Fibroblast of lung (primary cell): ENCODE measurements at regions not wholly inside any gene's neighbourhood (a gene's known extent, or its start where the extent isn't known, plus 50 kb on each side); places are given as distances from the start of the nearest gene placed in this dataset.

ENCODE experiments used
- DNase-seq, 2 donors: peaks; one replicate each; pipeline versions ENCODE4 v3.0.0 to v3.0.0-alpha.2; 2010; ENCODE audit warnings: low read depth in 2 of 2
- H2AFZ ChIP-seq: 2 replicates; pipeline ENCODE4 v1.5.1; 2012; ENCODE audit warnings: low read length, control low read depth, inconsistent platforms
- H3K27ac ChIP-seq: 2 replicates; pipeline ENCODE4 v1.5.1; 2011; ENCODE audit warnings: low read length, control low read depth; ENCODE audit not compliant: insufficient read depth
- H3K27me3 ChIP-seq: 2 replicates; pipeline ENCODE4 v1.5.1; 2011; ENCODE audit warnings: mild to moderate bottlenecking, low read length; ENCODE audit not compliant: control insufficient read depth, insufficient read depth
- H3K36me3 ChIP-seq: 2 replicates; pipeline ENCODE4 v1.5.1; 2011; ENCODE audit warnings: low read length; ENCODE audit not compliant: control insufficient read depth, insufficient read depth
- H3K4me1 ChIP-seq: 2 replicates; pipeline ENCODE4 v1.5.1; 2011; ENCODE audit warnings: low read length; ENCODE audit not compliant: control insufficient read depth, insufficient read depth; ENCODE audit errors: extremely low read depth
- H3K4me2 ChIP-seq: 2 replicates; pipeline ENCODE4 v1.5.1; 2011; ENCODE audit warnings: low read length, control low read depth; ENCODE audit not compliant: insufficient read depth; ENCODE audit errors: extremely low read depth
- H3K4me3 ChIP-seq, 4 experiments: fragments of 200-600 bp in 1 of 4; sonication (generic) in 1 of 4; replicated peaks in 1 of 4; 2 replicates each; pipeline ENCODE4 v1.5.1; 2011 to 2016; ENCODE audit warnings: low read length in 4 of 4, low read depth in 3 of 4, mild to moderate bottlenecking in 3 of 4, control low read depth in 2 of 4, inconsistent platforms in 1 of 4, mixed read lengths in 1 of 4; ENCODE audit not compliant: insufficient read depth in 1 of 4; ENCODE audit errors: control extremely low read depth in 1 of 4
- H3K79me2 ChIP-seq: 2 replicates; pipeline ENCODE4 v1.5.1; 2012; ENCODE audit warnings: mild to moderate bottlenecking, low read length, inconsistent platforms; ENCODE audit not compliant: control insufficient read depth, insufficient read depth
- H3K9ac ChIP-seq: 2 replicates; pipeline ENCODE4 v1.5.1; 2011; ENCODE audit warnings: mild to moderate bottlenecking, low read length, control low read depth; ENCODE audit not compliant: insufficient read depth
- H3K9me3 ChIP-seq: 2 replicates; pipeline ENCODE4 v1.5.1; 2012; ENCODE audit warnings: low read depth, low read length; ENCODE audit not compliant: control insufficient read depth, insufficient read depth
- H4K20me1 ChIP-seq: 2 replicates; pipeline ENCODE4 v1.5.1; 2011; ENCODE audit warnings: low read length; ENCODE audit not compliant: control insufficient read depth, insufficient read depth; ENCODE audit errors: extremely low read depth
- CTCF ChIP-seq, 2 donors: IDR thresholded peaks in 1 of 2; conservative IDR thresholded peaks in 1 of 2; 1 replicate in 1 of 2; 2 replicates in 1 of 2; pipeline ENCODE4 v1.5.1; 2011 to 2012; ENCODE audit warnings: low read length in 2 of 2, control low read depth in 1 of 2, inconsistent platforms in 1 of 2, low read depth in 1 of 2, mild to moderate bottlenecking in 1 of 2
- EZH2 ChIP-seq: IDR thresholded peaks from 2 replicates; pipeline ENCODE4 v1.5.1; 2012; ENCODE audit warnings: low read length, control low read depth, mild to moderate bottlenecking; ENCODE audit errors: missing control alignments

GRCh38 chr21:25126564-25126963 is 480.7 kb downstream of the MRPL39 start:
- Histone ChIP-seq H4K20me1 (no peaks in the 10 kb centered on the region), H3K4me2 (no peak overlapping the region), H3K27me3 (no peaks in the 10 kb centered on the region), H3K9ac (no peak overlapping the region), H3K9me3 (no peaks in the 10 kb centered on the region), H3K36me3 (no peaks in the 10 kb centered on the region), H3K27ac (no peak overlapping the region), H3K4me1 (no peaks in the 10 kb centered on the region), H2AFZ (no peak overlapping the region), H3K4me3 (no peak overlapping the region), H3K79me2 (no peaks in the 10 kb centered on the region)
- DNase-seq = no peak
- TF ChIP-seq CTCF (conservative IDR thresholded peaks at IDR 0.05 in 1 of 2, IDR thresholded peaks at IDR 0.05 in 1 of 2; ENCODE audit: low read depth in 1 of 2, low read length in 2 of 2) (no peak), EZH2 (no peak)

- Histone ChIP-seq H3K36me3 (no peaks in the 10 kb centered on the region), H3K4me1 (no peaks in the 10 kb centered on the region), H3K9me3 (no peaks in the 10 kb centered on the region), H3K27ac (no peak overlapping the region), H2AFZ (no peak overlapping the region), H3K4me3 (no peak overlapping the region), H3K79me2 (no peaks in the 10 kb centered on the region), H3K27me3 (no peaks in the 10 kb centered on the region), H4K20me1 (no peaks in the 10 kb centered on the region), H3K4me2 (no peak overlapping the region), H3K9ac (no peak overlapping the region)
- TF ChIP-seq CTCF (conservative IDR thresholded peaks at IDR 0.05 in 1 of 2, IDR thresholded peaks at IDR 0.05 in 1 of 2; ENCODE audit: low read depth in 1 of 2, low read length in 2 of 2) (no peak), EZH2 (no peak)
- DNase-seq = no peak
Observed at GRCh38 chr21:25118648-25119047, 488.6 kb downstream of the MRPL39 start.

GRCh38 chr21:25115021-25115420 is 492.3 kb downstream of the MRPL39 start:
- DNase-seq = peak in 1 of 2 donors; percentile 34
- TF ChIP-seq CTCF (conservative IDR thresholded peaks at IDR 0.05 in 1 of 2, IDR thresholded peaks at IDR 0.05 in 1 of 2; ENCODE audit: low read depth in 1 of 2, low read length in 2 of 2) = no peak
- no peak for TF ChIP-seq EZH2
- H3K27ac ChIP-seq = no peak overlapping the region
- H3K79me2 ChIP-seq = no peaks in the 10 kb centered on the region
- H4K20me1 ChIP-seq = no peaks in the 10 kb centered on the region
- no peak overlapping the region for H3K4me2 ChIP-seq
- H3K9ac ChIP-seq = no peak overlapping the region
- no peaks in the 10 kb centered on the region for H3K4me1 ChIP-seq
- no peaks in the 10 kb centered on the region for H3K9me3 ChIP-seq
- no peaks in the 10 kb centered on the region for H3K27me3 ChIP-seq
- no peak overlapping the region for H2AFZ ChIP-seq
- H3K36me3 ChIP-seq = no peaks in the 10 kb centered on the region
- no peak overlapping the region for H3K4me3 ChIP-seq
